Gastroesophageal sphincter (tissue), 2 donors: ENCODE measurements at regions not wholly inside any gene's neighbourhood (a gene's known extent, or its start where the extent isn't known, plus 50 kb on each side); places are given as distances from the start of the nearest gene placed in this dataset.

Source experiments
- EP300 ChIP-seq: sonication (generic); formaldehyde crosslinking; IDR thresholded peaks from one replicate; pipeline ENCODE4 v1.6.1; 2017; ENCODE audit warnings: antibody characterized with exemption, mild to moderate bottlenecking
- POLR2A ChIP-seq, 2 donors: fragments of 450-650 bp; IDR thresholded peaks; one replicate each; pipeline ENCODE4 v1.6.1; 2017; ENCODE audit warnings: antibody characterized with exemption in 2 of 2, mild to moderate bottlenecking in 2 of 2, moderate library complexity in 1 of 2
- POLR2AphosphoS5 ChIP-seq: sonication (generic); formaldehyde crosslinking; IDR thresholded peaks from one replicate; pipeline ENCODE4 v1.6.1; 2017; ENCODE audit warnings: antibody characterized with exemption

GRCh38 chr12:131459773-131460365 lies 251.0 kb upstream of the SFSWAP start:
- no peak for TF ChIP-seq POLR2A (IDR thresholded peaks at IDR 0.05)
- TF ChIP-seq EP300 = no peak
- no peak for TF ChIP-seq POLR2AphosphoS5
